ENCODE measurements at regions not wholly inside any gene's neighbourhood (a gene's known extent, or its start where the extent isn't known, plus 50 kb on each side); places are given as distances from the start of the nearest gene placed in this dataset.
"Not testable (repeated sequence)": the region's sequence is repeated elsewhere in the genome, so short reads cannot be mapped to it uniquely, and the experiment has no call there.

GRCh38 chr21:9764294-9764693, 757.1 kb upstream of the TPTE start:
- TF ChIP-seq ZNF507 (tag; conservative IDR thresholded peaks at IDR 0.05), result 0 out of 2 replicates have a peak, but pooled peaks have one; percentile 15
- H3K4me3 ChIP-seq; H3K79me2 ChIP-seq (ENCODE audit: control insufficient read depth, insufficient read depth, low read length); H3K36me3 ChIP-seq (ENCODE audit: control insufficient read depth, insufficient read depth, low read length); intact Hi-C loops (cut with micrococcal nuclease); H4K20me1 ChIP-seq (replicated peaks; ENCODE audit: control insufficient read depth, insufficient read depth, low read length); H3K27ac ChIP-seq (ENCODE audit: extremely low read depth, low read depth, low read length); H3K9me1 ChIP-seq (ENCODE audit: control insufficient read depth, insufficient read depth, low read length); POLR2A ChIA-PET; in situ Hi-C loops (cut with MboI); H3K4me2 ChIP-seq (ENCODE audit: insufficient read depth, low read length); H2AFZ ChIP-seq (ENCODE audit: low read depth, low read length); H3K9me3 ChIP-seq (replicated peaks; ENCODE audit: control insufficient read depth, insufficient read depth, low read depth, low read length); H3K27me3 ChIP-seq (ENCODE audit: control insufficient read depth in 2 of 2, insufficient read depth in 2 of 2, low read length in 2 of 2); DNase-seq (ENCODE audit: extremely low read depth in 1 of 4, low spot score in 3 of 4); H3K9ac ChIP-seq (ENCODE audit: insufficient read depth in 1 of 2, low read depth in 2 of 2, low read length in 2 of 2); BruUV-seq (replicated peaks); ATAC-seq; FAIRE-seq; CTCF ChIA-PET (ENCODE audit: low intra/inter-chr PET ratio): not testable (repeated sequence)
- peaks cover 0 to 14% of the 10 kb centered on the region in 2 experiments; a peak in 3 of 5 replicates for H3K4me1 ChIP-seq (replicated peaks in 1 of 2; ENCODE audit: control insufficient read depth in 2 of 2, insufficient read depth in 2 of 2, low read length in 2 of 2)
- WGBS (ENCODE audit: insufficient coverage, low coverage, missing lambda C conversion rate), result 20% methylated on average over 6 of the region's 6 CpGs

GRCh38 chr21:9765538-9765937, 755.8 kb upstream of the TPTE start:
- CTCF ChIA-PET (ENCODE audit: low intra/inter-chr PET ratio); in situ Hi-C loops (cut with MboI); H3K9ac ChIP-seq (ENCODE audit: insufficient read depth in 1 of 2, low read depth in 2 of 2, low read length in 2 of 2); H3K27me3 ChIP-seq (ENCODE audit: control insufficient read depth in 2 of 2, insufficient read depth in 2 of 2, low read length in 2 of 2); H2AFZ ChIP-seq (ENCODE audit: low read depth, low read length); intact Hi-C loops (cut with micrococcal nuclease); H3K4me3 ChIP-seq; H3K36me3 ChIP-seq (ENCODE audit: control insufficient read depth, insufficient read depth, low read length); ATAC-seq; H3K9me1 ChIP-seq (ENCODE audit: control insufficient read depth, insufficient read depth, low read length); H3K27ac ChIP-seq (ENCODE audit: extremely low read depth, low read depth, low read length); H3K79me2 ChIP-seq (ENCODE audit: control insufficient read depth, insufficient read depth, low read length); DNase-seq (ENCODE audit: extremely low read depth in 1 of 4, low spot score in 3 of 4); POLR2A ChIA-PET; H3K9me3 ChIP-seq (replicated peaks; ENCODE audit: control insufficient read depth, insufficient read depth, low read depth, low read length); H3K4me2 ChIP-seq (ENCODE audit: insufficient read depth, low read length); H4K20me1 ChIP-seq (replicated peaks; ENCODE audit: control insufficient read depth, insufficient read depth, low read length); FAIRE-seq; BruUV-seq (replicated peaks): not testable (repeated sequence)
- peaks cover 0 to 14% of the 10 kb centered on the region in 2 experiments; a peak in 3 of 5 replicates for H3K4me1 ChIP-seq (replicated peaks in 1 of 2; ENCODE audit: control insufficient read depth in 2 of 2, insufficient read depth in 2 of 2, low read length in 2 of 2)
- 15% methylated on average over 1 of the region's 1 CpG for WGBS (ENCODE audit: insufficient coverage, low coverage, missing lambda C conversion rate)
- TF ChIP-seq MCM3 (IDR thresholded peaks at IDR 0.05), result 0 out of 2 replicates have a peak, but pooled peaks have one; percentile 34
